Liver (tissue), 8 donors: ENCODE measurements at regions not wholly inside any gene's neighbourhood (a gene's known extent, or its start where the extent isn't known, plus 50 kb on each side); places are given as distances from the start of the nearest gene placed in this dataset.

Experiments used
- DNase-seq: peaks from one replicate; pipeline ENCODE4 v3.0.0-alpha.2; 2017; ENCODE audit warnings: low spot score
- H3K27ac ChIP-seq, 2 donors: one replicate each; pipeline ENCODE4 v1.7.0; 2013; ENCODE audit warnings: inconsistent platforms in 2 of 2, low read length in 2 of 2, control low read depth in 1 of 2, low read depth in 1 of 2, mild to moderate bottlenecking in 1 of 2
- H3K27me3 ChIP-seq, 4 donors: one replicate each; pipeline versions ENCODE4 v1.6.1 to v1.7.0; 2013; ENCODE audit warnings: low read length in 3 of 4, inconsistent platforms in 1 of 4, mild to moderate bottlenecking in 1 of 4, moderate library complexity in 1 of 4; ENCODE audit not compliant: control insufficient read depth in 4 of 4, insufficient read depth in 4 of 4
- H3K36me3 ChIP-seq, 4 donors: one replicate each; pipeline versions ENCODE4 v1.6.1 to v1.7.0; 2013; ENCODE audit warnings: low read length in 3 of 4, mild to moderate bottlenecking in 3 of 4, low read depth in 1 of 4, moderate library complexity in 1 of 4; ENCODE audit not compliant: control insufficient read depth in 4 of 4, insufficient read depth in 3 of 4
- H3K4me1 ChIP-seq, 4 donors: one replicate each; pipeline versions ENCODE4 v1.6.1 to v1.7.0; 2013; ENCODE audit warnings: low read length in 3 of 4, mild to moderate bottlenecking in 3 of 4, moderate library complexity in 1 of 4; ENCODE audit not compliant: control insufficient read depth in 4 of 4, insufficient read depth in 4 of 4
- H3K4me3 ChIP-seq, 3 donors: one replicate each; pipeline versions ENCODE4 v1.6.1 to v1.7.0; 2013; ENCODE audit warnings: low read length in 3 of 3, control low read depth in 1 of 3, low read depth in 1 of 3, mild to moderate bottlenecking in 1 of 3
- H3K9ac ChIP-seq, 2 donors: one replicate each; pipeline ENCODE4 v1.7.0; 2013; ENCODE audit warnings: low read length in 2 of 2, mild to moderate bottlenecking in 2 of 2, moderate library complexity in 2 of 2, control low read depth in 1 of 2, low read depth in 1 of 2
- H3K9me3 ChIP-seq, 4 donors: one replicate each; pipeline versions ENCODE4 v1.6.1 to v1.7.0; 2013; ENCODE audit warnings: low read length in 3 of 4; ENCODE audit not compliant: control insufficient read depth in 4 of 4
- EGR1 ChIP-seq, 2 donors: IDR thresholded peaks; 2 replicates each; pipeline ENCODE4 v1.6.1; 2016 to 2018; ENCODE audit warnings: antibody characterized with exemption in 2 of 2, low read depth in 2 of 2
- FOXA1 ChIP-seq: IDR thresholded peaks from 2 replicates; pipeline ENCODE4 v1.6.1; 2016; ENCODE audit warnings: antibody characterized with exemption
- FOXA2 ChIP-seq: IDR thresholded peaks from 2 replicates; pipeline ENCODE4 v1.6.1; 2016; ENCODE audit warnings: antibody characterized with exemption
- GABPA ChIP-seq, 2 donors: IDR thresholded peaks in 1 of 2; conservative IDR thresholded peaks in 1 of 2; 2 replicates each; pipeline ENCODE4 v1.6.1; 2016; ENCODE audit warnings: antibody characterized with exemption in 2 of 2, mild to moderate bottlenecking in 1 of 2, moderate library complexity in 1 of 2
- HNF4A ChIP-seq, 2 donors: conservative IDR thresholded peaks; 2 replicates each; pipeline ENCODE4 v1.6.1; 2016; ENCODE audit warnings: antibody characterized with exemption in 2 of 2, mild to moderate bottlenecking in 2 of 2
- HNF4G ChIP-seq: IDR thresholded peaks from 2 replicates; pipeline ENCODE4 v1.6.1; 2016; ENCODE audit warnings: antibody characterized with exemption
- JUND ChIP-seq, 2 donors: IDR thresholded peaks; 2 replicates each; pipeline ENCODE4 v1.6.1; 2016; ENCODE audit warnings: antibody characterized with exemption in 2 of 2
- NR2F2 ChIP-seq: IDR thresholded peaks from 2 replicates; pipeline ENCODE4 v1.6.1; 2016; ENCODE audit warnings: antibody characterized with exemption
- RAD21 ChIP-seq, 2 donors: IDR thresholded peaks; 2 replicates each; pipeline ENCODE4 v1.6.1; 2016; ENCODE audit warnings: antibody characterized with exemption in 2 of 2, mild to moderate bottlenecking in 2 of 2
- RXRA ChIP-seq, 2 donors: IDR thresholded peaks; 2 replicates each; pipeline ENCODE4 v1.6.1; 2017 to 2018; ENCODE audit warnings: antibody characterized with exemption in 2 of 2, mild to moderate bottlenecking in 1 of 2
- SP1 ChIP-seq: IDR thresholded peaks from 2 replicates; pipeline ENCODE4 v1.6.1; 2018; ENCODE audit warnings: antibody characterized with exemption, mild to moderate bottlenecking
- TAF1 ChIP-seq: conservative IDR thresholded peaks from 2 replicates; pipeline ENCODE4 v1.6.1; 2016; ENCODE audit warnings: antibody characterized with exemption, mild to moderate bottlenecking
- YY1 ChIP-seq: IDR thresholded peaks from 2 replicates; pipeline ENCODE4 v1.6.1; 2016; ENCODE audit warnings: antibody characterized with exemption, mild to moderate bottlenecking
- WGBS: extraction: QIAGEN DNeasy Blood & Tissue Kit; methylation state at CpG from one replicate; pipeline ENCODE4 v1.1.7; 2013; 5-methylcytosine and 5-hydroxymethylcytosine counted together
- TF ChIP-seq, protein P1 (sequence below): IDR thresholded peaks from 2 replicates; pipeline ENCODE4 v1.6.1; 2016; ENCODE audit warnings: antibody characterized with exemption
- TF ChIP-seq, protein P2 (sequence below): fragments of 150-350 bp; IDR thresholded peaks from 2 replicates; pipeline ENCODE4 v1.5.1; 2017; ENCODE audit warnings: improper control_type of control experiment, low read depth, low read length; ENCODE audit not compliant: missing input control
- TF ChIP-seq, protein P3 (sequence below): IDR thresholded peaks from 2 replicates; pipeline ENCODE4 v1.6.1; 2016; ENCODE audit warnings: antibody characterized with exemption
- TF ChIP-seq, protein P4 (sequence below): IDR thresholded peaks from 2 replicates; pipeline ENCODE4 v1.6.1; 2016; ENCODE audit warnings: antibody characterized with exemption, mild to moderate bottlenecking
- TF ChIP-seq, protein P5 (sequence below): IDR thresholded peaks from 2 replicates; pipeline ENCODE4 v1.6.1; 2016; ENCODE audit warnings: antibody characterized with exemption
- donor health status: healthy.
- donor health status: healthy.
- donor health status: healthy.
- donor health status: healthy.
- donor health status: healthy.

DNA sequence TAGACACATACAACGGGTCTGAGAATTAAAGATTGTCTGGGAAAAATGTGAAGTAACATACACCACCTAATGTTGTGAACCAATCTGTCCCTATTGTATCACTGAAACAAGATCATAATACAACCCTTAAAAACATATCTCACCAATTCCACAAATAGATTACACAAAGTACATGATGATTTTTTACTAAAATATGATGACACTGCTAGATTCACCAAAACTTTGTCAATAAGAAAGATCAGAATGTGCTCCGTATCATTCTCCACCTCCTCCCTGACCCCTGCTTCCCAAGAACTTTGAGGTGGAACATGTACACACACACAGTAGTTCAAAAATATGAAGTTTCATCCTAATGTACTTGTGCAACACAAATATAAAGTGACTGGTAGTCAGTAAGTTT, 862.0 kb downstream of the PCDH18 start:
- Histone ChIP-seq H3K9ac (no peak overlapping the region), H3K4me3 (no peak overlapping the region), H3K36me3 (no peaks in the 10 kb centered on the region), H3K27ac (no peak overlapping the region), H3K9me3 (no peaks in the 10 kb centered on the region), H3K4me1 (no peaks in the 10 kb centered on the region), H3K27me3 (peaks cover 0 to 8% (median 0%) of the 10 kb centered on the region in 4 donors)
- no peak for DNase-seq
- TF ChIP-seq HNF4A (conservative IDR thresholded peaks at IDR 0.05) = no peak
- TF ChIP-seq, protein P1, sequence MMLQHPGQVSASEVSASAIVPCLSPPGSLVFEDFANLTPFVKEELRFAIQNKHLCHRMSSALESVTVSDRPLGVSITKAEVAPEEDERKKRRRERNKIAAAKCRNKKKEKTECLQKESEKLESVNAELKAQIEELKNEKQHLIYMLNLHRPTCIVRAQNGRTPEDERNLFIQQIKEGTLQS = no peak
- TF ChIP-seq TAF1 = no peak
- TF ChIP-seq GABPA (IDR thresholded peaks at IDR 0.05 in 1 of 2, conservative IDR thresholded peaks at IDR 0.05 in 1 of 2) = no peak
- TF ChIP-seq, protein P2, sequence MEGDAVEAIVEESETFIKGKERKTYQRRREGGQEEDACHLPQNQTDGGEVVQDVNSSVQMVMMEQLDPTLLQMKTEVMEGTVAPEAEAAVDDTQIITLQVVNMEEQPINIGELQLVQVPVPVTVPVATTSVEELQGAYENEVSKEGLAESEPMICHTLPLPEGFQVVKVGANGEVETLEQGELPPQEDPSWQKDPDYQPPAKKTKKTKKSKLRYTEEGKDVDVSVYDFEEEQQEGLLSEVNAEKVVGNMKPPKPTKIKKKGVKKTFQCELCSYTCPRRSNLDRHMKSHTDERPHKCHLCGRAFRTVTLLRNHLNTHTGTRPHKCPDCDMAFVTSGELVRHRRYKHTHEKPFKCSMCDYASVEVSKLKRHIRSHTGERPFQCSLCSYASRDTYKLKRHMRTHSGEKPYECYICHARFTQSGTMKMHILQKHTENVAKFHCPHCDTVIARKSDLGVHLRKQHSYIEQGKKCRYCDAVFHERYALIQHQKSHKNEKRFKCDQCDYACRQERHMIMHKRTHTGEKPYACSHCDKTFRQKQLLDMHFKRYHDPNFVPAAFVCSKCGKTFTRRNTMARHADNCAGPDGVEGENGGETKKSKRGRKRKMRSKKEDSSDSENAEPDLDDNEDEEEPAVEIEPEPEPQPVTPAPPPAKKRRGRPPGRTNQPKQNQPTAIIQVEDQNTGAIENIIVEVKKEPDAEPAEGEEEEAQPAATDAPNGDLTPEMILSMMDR = no peak
- TF ChIP-seq, protein P3, sequence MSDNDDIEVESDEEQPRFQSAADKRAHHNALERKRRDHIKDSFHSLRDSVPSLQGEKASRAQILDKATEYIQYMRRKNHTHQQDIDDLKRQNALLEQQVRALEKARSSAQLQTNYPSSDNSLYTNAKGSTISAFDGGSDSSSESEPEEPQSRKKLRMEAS = no peak
- no peak for TF ChIP-seq JUND (IDR thresholded peaks at IDR 0.05)
- TF ChIP-seq EGR1 (IDR thresholded peaks at IDR 0.05; ENCODE audit: low read depth in 2 of 2) = no peak
- TF ChIP-seq YY1 = no peak
- TF ChIP-seq, protein P4, sequence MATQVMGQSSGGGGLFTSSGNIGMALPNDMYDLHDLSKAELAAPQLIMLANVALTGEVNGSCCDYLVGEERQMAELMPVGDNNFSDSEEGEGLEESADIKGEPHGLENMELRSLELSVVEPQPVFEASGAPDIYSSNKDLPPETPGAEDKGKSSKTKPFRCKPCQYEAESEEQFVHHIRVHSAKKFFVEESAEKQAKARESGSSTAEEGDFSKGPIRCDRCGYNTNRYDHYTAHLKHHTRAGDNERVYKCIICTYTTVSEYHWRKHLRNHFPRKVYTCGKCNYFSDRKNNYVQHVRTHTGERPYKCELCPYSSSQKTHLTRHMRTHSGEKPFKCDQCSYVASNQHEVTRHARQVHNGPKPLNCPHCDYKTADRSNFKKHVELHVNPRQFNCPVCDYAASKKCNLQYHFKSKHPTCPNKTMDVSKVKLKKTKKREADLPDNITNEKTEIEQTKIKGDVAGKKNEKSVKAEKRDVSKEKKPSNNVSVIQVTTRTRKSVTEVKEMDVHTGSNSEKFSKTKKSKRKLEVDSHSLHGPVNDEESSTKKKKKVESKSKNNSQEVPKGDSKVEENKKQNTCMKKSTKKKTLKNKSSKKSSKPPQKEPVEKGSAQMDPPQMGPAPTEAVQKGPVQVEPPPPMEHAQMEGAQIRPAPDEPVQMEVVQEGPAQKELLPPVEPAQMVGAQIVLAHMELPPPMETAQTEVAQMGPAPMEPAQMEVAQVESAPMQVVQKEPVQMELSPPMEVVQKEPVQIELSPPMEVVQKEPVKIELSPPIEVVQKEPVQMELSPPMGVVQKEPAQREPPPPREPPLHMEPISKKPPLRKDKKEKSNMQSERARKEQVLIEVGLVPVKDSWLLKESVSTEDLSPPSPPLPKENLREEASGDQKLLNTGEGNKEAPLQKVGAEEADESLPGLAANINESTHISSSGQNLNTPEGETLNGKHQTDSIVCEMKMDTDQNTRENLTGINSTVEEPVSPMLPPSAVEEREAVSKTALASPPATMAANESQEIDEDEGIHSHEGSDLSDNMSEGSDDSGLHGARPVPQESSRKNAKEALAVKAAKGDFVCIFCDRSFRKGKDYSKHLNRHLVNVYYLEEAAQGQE = no peak
- no peak for TF ChIP-seq RAD21 (IDR thresholded peaks at IDR 0.05)
- TF ChIP-seq SP1 = no peak
- TF ChIP-seq, protein P5, sequence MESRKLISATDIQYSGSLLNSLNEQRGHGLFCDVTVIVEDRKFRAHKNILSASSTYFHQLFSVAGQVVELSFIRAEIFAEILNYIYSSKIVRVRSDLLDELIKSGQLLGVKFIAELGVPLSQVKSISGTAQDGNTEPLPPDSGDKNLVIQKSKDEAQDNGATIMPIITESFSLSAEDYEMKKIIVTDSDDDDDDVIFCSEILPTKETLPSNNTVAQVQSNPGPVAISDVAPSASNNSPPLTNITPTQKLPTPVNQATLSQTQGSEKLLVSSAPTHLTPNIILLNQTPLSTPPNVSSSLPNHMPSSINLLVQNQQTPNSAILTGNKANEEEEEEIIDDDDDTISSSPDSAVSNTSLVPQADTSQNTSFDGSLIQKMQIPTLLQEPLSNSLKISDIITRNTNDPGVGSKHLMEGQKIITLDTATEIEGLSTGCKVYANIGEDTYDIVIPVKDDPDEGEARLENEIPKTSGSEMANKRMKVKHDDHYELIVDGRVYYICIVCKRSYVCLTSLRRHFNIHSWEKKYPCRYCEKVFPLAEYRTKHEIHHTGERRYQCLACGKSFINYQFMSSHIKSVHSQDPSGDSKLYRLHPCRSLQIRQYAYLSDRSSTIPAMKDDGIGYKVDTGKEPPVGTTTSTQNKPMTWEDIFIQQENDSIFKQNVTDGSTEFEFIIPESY = no peak
- no peak for TF ChIP-seq HNF4G
- no peak for TF ChIP-seq FOXA2
- no peak for TF ChIP-seq FOXA1
- TF ChIP-seq NR2F2 = no peak
- TF ChIP-seq RXRA (IDR thresholded peaks at IDR 0.05) = no peak
- 65% methylated on average over 2 of the region's 2 CpGs for whole genome bisulfite sequencing
